HCT116 (cell line): ENCODE measurements at regions not wholly inside any gene's neighbourhood (a gene's known extent, or its start where the extent isn't known, plus 50 kb on each side); places are given as distances from the start of the nearest gene placed in this dataset.

Experiments used
- ATAC-seq: fragments of 200-7000 bp; cut with Tn5 transposase; 2 replicates; pipeline ENCODE4 v1.9.1; 2020; ENCODE audit warnings: mild to moderate bottlenecking, moderate library complexity
- BruUV-seq: library from RNA; stranded (reverse); fragments of 400-500 nt; replicated peaks from 2 replicates; lab custom pipeline; 2021; lab: Mats Ljungman, UMichigan
- CTCF ChIA-PET: fragments of 300-600 bp; sonication (Branson Sonifier 250); formaldehyde crosslinking; loops from one replicate; lab custom pipeline; 2021; ENCODE audit warnings: antibody characterized with exemption; lab: Charles Lee
- POLR2A ChIA-PET: fragments of 300-600, 350-600 bp; sonication (Branson Sonifier 250); formaldehyde crosslinking; loops from one replicate; lab custom pipeline; 2021; ENCODE audit warnings: antibody characterized with exemption; lab: Charles Lee
- RAD21 ChIA-PET, 2 experiments: fragments of 300-600 bp; sonication (Branson Sonifier 250); formaldehyde crosslinking; loops; one replicate each; lab custom pipeline; 2023; ENCODE audit warnings: low total read pairs in 2 of 2; ENCODE audit not compliant: uncharacterized antibody in 2 of 2, unreplicated experiment in 2 of 2, low non-redundant PET in 1 of 2; lab: Charles Lee
- DNase-seq: peaks from one replicate; pipeline ENCODE4 v3.0.0-alpha.2; 2010; ENCODE audit warnings: low read depth, low spot score
- H2AFZ ChIP-seq: fragments of 200-600 bp; shearing (Covaris generic), sonication (generic); 2 replicates; pipeline ENCODE4 v1.6.1; 2017; ENCODE audit warnings: low read depth, mixed run types, mixed read lengths, antibody characterized with exemption, low read length; ENCODE audit not compliant: poor library complexity, severe bottlenecking
- H3K27ac ChIP-seq: 2 replicates; pipeline ENCODE4 v1.5.1; 2012; ENCODE audit warnings: low read depth, low read length
- H3K27me3 ChIP-seq: fragments of 200-600 bp; sonication (generic); 2 replicates; pipeline ENCODE4 v1.6.1; 2016; ENCODE audit warnings: mixed run types, low read length, mixed read lengths; ENCODE audit not compliant: insufficient read depth
- H3K36me3 ChIP-seq, 2 experiments: fragments of 200-500 bp in 1 of 2; fragments of 200-600 bp in 1 of 2; sonication (Bioruptor generic) in 1 of 2; sonication (generic) in 1 of 2; 2 replicates each; pipeline versions ENCODE4 v1.5.1 to v1.6.1; 2014 to 2016; ENCODE audit warnings: low read length in 2 of 2, inconsistent platforms in 1 of 2, mixed read lengths in 1 of 2, mixed run types in 1 of 2; ENCODE audit not compliant: insufficient read depth in 2 of 2, control insufficient read depth in 1 of 2
- H3K4me1 ChIP-seq, 2 experiments: fragments of 200-600 bp in 1 of 2; sonication (generic) in 1 of 2; 2 replicates each; pipeline versions ENCODE4 v1.5.1 to v1.6.1; 2012 to 2017; ENCODE audit warnings: low read length in 2 of 2, inconsistent platforms in 1 of 2, mild to moderate bottlenecking in 1 of 2, mixed read lengths in 1 of 2, mixed run types in 1 of 2, moderate library complexity in 1 of 2; ENCODE audit not compliant: insufficient read depth in 2 of 2, control insufficient read depth in 1 of 2
- H3K4me2 ChIP-seq: fragments of 200-600 bp; sonication (generic); 2 replicates; pipeline ENCODE4 v1.6.1; 2017; ENCODE audit warnings: mixed run types, low read length, mixed read lengths
- H3K4me3 ChIP-seq, 2 experiments: fragments of 200-600 bp in 1 of 2; sonication (generic) in 1 of 2; replicated peaks in 1 of 2; 2 replicates each; pipeline ENCODE4 v1.5.1; 2011 to 2016; ENCODE audit warnings: low read length in 2 of 2, control low read depth in 1 of 2, low read depth in 1 of 2, mild to moderate bottlenecking in 1 of 2, mixed read lengths in 1 of 2, mixed run types in 1 of 2
- H3K79me2 ChIP-seq: fragments of 200-600 bp; sonication (generic); 2 replicates; pipeline ENCODE4 v1.6.1; 2017; ENCODE audit warnings: mild to moderate bottlenecking, mixed run types, low read length, moderate library complexity, mixed read lengths; ENCODE audit not compliant: insufficient read depth
- H3K9ac ChIP-seq: fragments of 200-600 bp; sonication (generic); 2 replicates; pipeline ENCODE4 v1.6.1; 2016; ENCODE audit warnings: low read length, mixed read lengths
- H3K9me2 ChIP-seq: fragments of 200-600 bp; sonication (generic), shearing (Covaris generic); 2 replicates; pipeline ENCODE4 v1.6.1; 2017; ENCODE audit warnings: mixed run types, mild to moderate bottlenecking, moderate library complexity; ENCODE audit not compliant: insufficient read depth
- H3K9me3 ChIP-seq, 2 experiments: fragments of 200-500 bp in 1 of 2; fragments of 200-600 bp in 1 of 2; sonication (Bioruptor generic) in 1 of 2; sonication (generic) in 1 of 2; 2 replicates each; pipeline ENCODE4 v1.6.1; 2014 to 2017; ENCODE audit warnings: low read length in 2 of 2, mixed read lengths in 2 of 2, inconsistent platforms in 1 of 2, low read depth in 1 of 2, mild to moderate bottlenecking in 1 of 2, mixed run types in 1 of 2, moderate library complexity in 1 of 2; ENCODE audit not compliant: control insufficient read depth in 1 of 2, insufficient read depth in 1 of 2
- H4K20me1 ChIP-seq: fragments of 200-600 bp; sonication (generic), shearing (Covaris generic); 2 replicates; pipeline ENCODE4 v1.6.1; 2017; ENCODE audit warnings: mixed run types, mild to moderate bottlenecking, moderate library complexity; ENCODE audit not compliant: insufficient read depth
- ATF3 ChIP-seq: IDR thresholded peaks from 2 replicates; pipeline ENCODE4 v1.6.1; 2012
- CEBPB ChIP-seq: IDR thresholded peaks from 2 replicates; pipeline ENCODE4 v1.6.1; 2012; ENCODE audit warnings: low read depth
- CTCF ChIP-seq, 3 experiments: fragments of 200-600 bp in 1 of 3; sonication (generic) in 1 of 3; IDR thresholded peaks in 2 of 3; conservative IDR thresholded peaks in 1 of 3; 2 replicates each; pipeline ENCODE4 v1.5.1; 2012 to 2017; ENCODE audit warnings: low read depth in 2 of 3, low read length in 2 of 3, antibody characterized with exemption in 1 of 3, borderline replicate concordance in 1 of 3, control low read depth in 1 of 3, mild to moderate bottlenecking in 1 of 3, mixed read lengths in 1 of 3, mixed run types in 1 of 3, moderate library complexity in 1 of 3; ENCODE audit not compliant: insufficient read depth in 1 of 3
- EGR1 ChIP-seq: IDR thresholded peaks from 2 replicates; pipeline ENCODE4 v1.6.1; 2012; ENCODE audit warnings: low read depth
- ELF1 ChIP-seq: IDR thresholded peaks from 2 replicates; pipeline ENCODE4 v1.6.1; 2012; ENCODE audit warnings: low read depth, borderline replicate concordance
- EZH2 ChIP-seq: fragments of 200-600 bp; sonication (generic); IDR thresholded peaks from 2 replicates; pipeline ENCODE4 v1.6.1; 2017; ENCODE audit warnings: antibody characterized with exemption, mixed run types
- EZH2phosphoT487 ChIP-seq: fragments of 200-600 bp; IDR thresholded peaks from 2 replicates; pipeline ENCODE4 v1.6.1; 2018; ENCODE audit warnings: antibody characterized with exemption, borderline replicate concordance
- FOSL1 ChIP-seq: IDR thresholded peaks from 2 replicates; pipeline ENCODE4 v1.6.1; 2012; ENCODE audit warnings: low read depth
- JUND ChIP-seq: IDR thresholded peaks from 2 replicates; pipeline ENCODE4 v1.6.1; 2012
- POLR2AphosphoS5 ChIP-seq: IDR thresholded peaks from 2 replicates; pipeline ENCODE4 v1.6.1; 2011; ENCODE audit warnings: mild to moderate bottlenecking, low read depth, low read length, moderate library complexity
- RAD21 ChIP-seq: IDR thresholded peaks from 2 replicates; pipeline ENCODE4 v1.6.1; 2012; ENCODE audit warnings: low read depth, mild to moderate bottlenecking
- SIN3A ChIP-seq: IDR thresholded peaks from 2 replicates; pipeline ENCODE4 v1.6.1; 2012; ENCODE audit warnings: low read depth
- SP1 ChIP-seq: IDR thresholded peaks from 2 replicates; pipeline ENCODE4 v1.6.1; 2012; ENCODE audit warnings: low read depth
- SRF ChIP-seq: IDR thresholded peaks from 2 replicates; pipeline ENCODE4 v1.6.1; 2012; ENCODE audit warnings: low read depth
- TCF7L2 ChIP-seq: IDR thresholded peaks from 2 replicates; pipeline ENCODE4 v1.7.0; 2011; ENCODE audit warnings: borderline replicate concordance, inconsistent platforms; ENCODE audit not compliant: insufficient read depth, insufficient read length; ENCODE audit errors: extremely low read depth
- YY1 ChIP-seq: IDR thresholded peaks from 2 replicates; pipeline ENCODE4 v1.6.1; 2011; ENCODE audit warnings: low read length, low read depth, moderate library complexity, mild to moderate bottlenecking; ENCODE audit not compliant: insufficient replicate concordance; ENCODE audit errors: extremely low read depth
- ZFX ChIP-seq: fragments of 450-650 bp; IDR thresholded peaks from 2 replicates; pipeline ENCODE4 v1.6.1; 2017
- ZNF274 ChIP-seq: fragments of 200-500 bp; sonication (Bioruptor generic); IDR thresholded peaks from 2 replicates; pipeline ENCODE4 v1.6.1; 2014; ENCODE audit warnings: mild to moderate bottlenecking, low read depth, low read length, inconsistent platforms
- intact Hi-C: fragments of 100-400 bp; cut with micrococcal nuclease; formaldehyde crosslinking; loops from 2 replicates; pipeline ENCODE4 v1.10.0; 2022
- TF ChIP-seq, protein P1 (sequence below): IDR thresholded peaks from 2 replicates; pipeline ENCODE4 v1.6.1; 2012

- CTCF ChIA-PET: no interaction called here
- H3K27me3 ChIP-seq: no peaks in the 10 kb centered on the region
- H4K20me1 ChIP-seq: no peaks in the 10 kb centered on the region
- no peak overlapping the region for H3K27ac ChIP-seq
- no peak overlapping the region for H3K9ac ChIP-seq
- H3K79me2 ChIP-seq: no peaks in the 10 kb centered on the region
- TF ChIP-seq EGR1 (no peak), SIN3A (no peak), YY1 (no peak), SP1 (no peak), FOSL1 (no peak), RAD21 (no peak), ATF3 (no peak), EZH2 (no peak), CEBPB (no peak), CTCF (IDR thresholded peaks at IDR 0.05 in 2 of 3, conservative IDR thresholded peaks at IDR 0.05 in 1 of 3; ENCODE audit: borderline replicate concordance in 1 of 3, insufficient read depth in 1 of 3, low read depth in 2 of 3, low read length in 2 of 3) (no peak), ZNF274 (no peak), JUND (no peak), TCF7L2 (no peak), ELF1 (no peak), SRF (no peak), EZH2phosphoT487 (no peak), ZFX (no peak), POLR2AphosphoS5 (no peak)
- TF ChIP-seq, protein P1, sequence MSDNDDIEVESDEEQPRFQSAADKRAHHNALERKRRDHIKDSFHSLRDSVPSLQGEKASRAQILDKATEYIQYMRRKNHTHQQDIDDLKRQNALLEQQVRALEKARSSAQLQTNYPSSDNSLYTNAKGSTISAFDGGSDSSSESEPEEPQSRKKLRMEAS: no peak
- ATAC-seq (no peak), DNase-seq (no peak)
- intact Hi-C loops: no loop called here
- no peak overlapping the region for H3K4me3 ChIP-seq
- RAD21 ChIA-PET: no interaction called here
- H2AFZ ChIP-seq: no peak overlapping the region
- no peaks in the 10 kb centered on the region for H3K36me3 ChIP-seq
- no TSS peak for BruUV-seq
- H3K9me3 ChIP-seq: no peaks in the 10 kb centered on the region
- H3K4me1 ChIP-seq: no peaks in the 10 kb centered on the region
- no peaks in the 10 kb centered on the region for H3K9me2 ChIP-seq
- POLR2A ChIA-PET: no interaction called here
- H3K4me2 ChIP-seq: no peak overlapping the region
Observed at GRCh38 chr4:28759064-28759463, 1898.4 kb downstream of the STIM2 start.
